Thyroid gland (tissue), 4 donors: ENCODE measurements at regions not wholly inside any gene's neighbourhood (a gene's known extent, or its start where the extent isn't known, plus 50 kb on each side); places are given as distances from the start of the nearest gene placed in this dataset.

ENCODE experiments used
- POLR2A ChIP-seq, 2 donors: fragments of 450-650 bp; IDR thresholded peaks; one replicate each; pipeline ENCODE4 v1.6.1; 2017; ENCODE audit warnings: antibody characterized with exemption in 2 of 2, mild to moderate bottlenecking in 2 of 2, moderate library complexity in 1 of 2
- TF ChIP-seq, protein P1 (sequence below), 6 experiments: fragments of 200-600 bp in 3 of 6; fragments of 450-650 bp in 3 of 6; sonication (generic) in 3 of 6; IDR thresholded peaks; one replicate each; pipeline ENCODE4 v1.5.1; 2016 to 2019; ENCODE audit warnings: antibody characterized with exemption in 6 of 6, mild to moderate bottlenecking in 2 of 6, inconsistent platforms in 1 of 6, moderate library complexity in 1 of 6

DNA sequence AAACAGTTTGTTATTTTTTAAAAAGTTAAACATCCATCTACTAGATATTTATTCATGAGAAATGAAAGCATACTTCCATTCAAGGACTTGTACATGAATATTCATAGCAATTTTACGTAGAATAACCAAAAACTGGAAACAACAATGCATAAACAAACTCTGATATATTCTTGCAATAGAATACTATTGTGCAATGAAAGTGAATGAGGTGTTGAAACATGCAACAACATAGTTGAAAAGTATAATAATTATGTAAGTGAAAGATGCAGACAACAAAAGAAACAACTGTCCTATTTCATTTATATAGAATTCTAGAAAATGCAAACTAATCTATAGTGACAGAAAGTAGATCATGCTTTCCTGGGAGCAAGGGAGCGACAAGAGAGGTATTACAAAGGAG, 206.6 kb upstream of the KLHL29 start:
- no peak for TF ChIP-seq POLR2A (IDR thresholded peaks at IDR 0.05)
- TF ChIP-seq, protein P1, sequence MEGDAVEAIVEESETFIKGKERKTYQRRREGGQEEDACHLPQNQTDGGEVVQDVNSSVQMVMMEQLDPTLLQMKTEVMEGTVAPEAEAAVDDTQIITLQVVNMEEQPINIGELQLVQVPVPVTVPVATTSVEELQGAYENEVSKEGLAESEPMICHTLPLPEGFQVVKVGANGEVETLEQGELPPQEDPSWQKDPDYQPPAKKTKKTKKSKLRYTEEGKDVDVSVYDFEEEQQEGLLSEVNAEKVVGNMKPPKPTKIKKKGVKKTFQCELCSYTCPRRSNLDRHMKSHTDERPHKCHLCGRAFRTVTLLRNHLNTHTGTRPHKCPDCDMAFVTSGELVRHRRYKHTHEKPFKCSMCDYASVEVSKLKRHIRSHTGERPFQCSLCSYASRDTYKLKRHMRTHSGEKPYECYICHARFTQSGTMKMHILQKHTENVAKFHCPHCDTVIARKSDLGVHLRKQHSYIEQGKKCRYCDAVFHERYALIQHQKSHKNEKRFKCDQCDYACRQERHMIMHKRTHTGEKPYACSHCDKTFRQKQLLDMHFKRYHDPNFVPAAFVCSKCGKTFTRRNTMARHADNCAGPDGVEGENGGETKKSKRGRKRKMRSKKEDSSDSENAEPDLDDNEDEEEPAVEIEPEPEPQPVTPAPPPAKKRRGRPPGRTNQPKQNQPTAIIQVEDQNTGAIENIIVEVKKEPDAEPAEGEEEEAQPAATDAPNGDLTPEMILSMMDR (IDR thresholded peaks at IDR 0.05) = no peak
